Tibial nerve (tissue), 4 donors: ENCODE measurements at regions not wholly inside any gene's neighbourhood (a gene's known extent, or its start where the extent isn't known, plus 50 kb on each side); places are given as distances from the start of the nearest gene placed in this dataset.

Source experiments
- DNase-seq, 2 donors: peaks; one replicate each; pipeline ENCODE4 v3.0.0-alpha.2; 2019; ENCODE audit warnings: low spot score in 2 of 2
- H3K27ac ChIP-seq, 4 donors: fragments of 200-600 bp; sonication (generic) in 3 of 4; one replicate each; pipeline ENCODE4 v1.5.1; 2017 to 2019; ENCODE audit warnings: mild to moderate bottlenecking in 1 of 4
- H3K27me3 ChIP-seq, 2 donors: fragments of 200-600 bp; sonication (generic) in 1 of 2; one replicate each; pipeline versions ENCODE4 v1.5.1 to v1.6.0; 2017 to 2019
- H3K36me3 ChIP-seq, 3 donors: fragments of 200-600 bp; sonication (generic); one replicate each; pipeline ENCODE4 v1.5.1; 2018 to 2019
- H3K4me1 ChIP-seq, 4 donors: fragments of 200-600 bp; sonication (generic) in 3 of 4; one replicate each; pipeline ENCODE4 v1.5.1; 2017 to 2019
- H3K4me3 ChIP-seq, 4 donors: fragments of 200-600 bp; sonication (generic) in 3 of 4; one replicate each; pipeline ENCODE4 v1.5.1; 2017 to 2019; ENCODE audit warnings: mild to moderate bottlenecking in 1 of 4, moderate library complexity in 1 of 4
- H3K9me3 ChIP-seq, 4 donors: fragments of 200-600 bp; sonication (generic) in 3 of 4; one replicate each; pipeline ENCODE4 v1.5.1; 2017 to 2019
- EP300 ChIP-seq, 2 donors: sonication (generic); formaldehyde crosslinking; IDR thresholded peaks; one replicate each; pipeline ENCODE4 v1.6.1; 2017; ENCODE audit warnings: antibody characterized with exemption in 2 of 2, mild to moderate bottlenecking in 1 of 2
- POLR2A ChIP-seq, 2 donors: fragments of 450-650 bp; IDR thresholded peaks; one replicate each; pipeline ENCODE4 v1.6.1; 2017; ENCODE audit warnings: antibody characterized with exemption in 2 of 2, mild to moderate bottlenecking in 2 of 2, moderate library complexity in 2 of 2
- WGBS, 2 donors: methylation state at CpG; one replicate each; pipeline ENCODE4 v1.1.5; 2018; 5-methylcytosine and 5-hydroxymethylcytosine counted together
- TF ChIP-seq, protein P1 (sequence below), 5 experiments: fragments of 200-600 bp in 3 of 5; fragments of 450-650 bp in 2 of 5; sonication (generic) in 3 of 5; IDR thresholded peaks; one replicate each; pipeline ENCODE4 v1.5.1; 2016 to 2019; ENCODE audit warnings: antibody characterized with exemption in 5 of 5, mild to moderate bottlenecking in 3 of 5, moderate library complexity in 2 of 5

- no peak overlapping the region for H3K4me3 ChIP-seq
- WGBS, 2 donors, result 88 to 95% methylated on average over 2 of the region's 2 CpGs
- TF ChIP-seq EP300 (IDR thresholded peaks at IDR 0.05), result no peak
- no peak for TF ChIP-seq POLR2A (IDR thresholded peaks at IDR 0.05)
- TF ChIP-seq, protein P1, sequence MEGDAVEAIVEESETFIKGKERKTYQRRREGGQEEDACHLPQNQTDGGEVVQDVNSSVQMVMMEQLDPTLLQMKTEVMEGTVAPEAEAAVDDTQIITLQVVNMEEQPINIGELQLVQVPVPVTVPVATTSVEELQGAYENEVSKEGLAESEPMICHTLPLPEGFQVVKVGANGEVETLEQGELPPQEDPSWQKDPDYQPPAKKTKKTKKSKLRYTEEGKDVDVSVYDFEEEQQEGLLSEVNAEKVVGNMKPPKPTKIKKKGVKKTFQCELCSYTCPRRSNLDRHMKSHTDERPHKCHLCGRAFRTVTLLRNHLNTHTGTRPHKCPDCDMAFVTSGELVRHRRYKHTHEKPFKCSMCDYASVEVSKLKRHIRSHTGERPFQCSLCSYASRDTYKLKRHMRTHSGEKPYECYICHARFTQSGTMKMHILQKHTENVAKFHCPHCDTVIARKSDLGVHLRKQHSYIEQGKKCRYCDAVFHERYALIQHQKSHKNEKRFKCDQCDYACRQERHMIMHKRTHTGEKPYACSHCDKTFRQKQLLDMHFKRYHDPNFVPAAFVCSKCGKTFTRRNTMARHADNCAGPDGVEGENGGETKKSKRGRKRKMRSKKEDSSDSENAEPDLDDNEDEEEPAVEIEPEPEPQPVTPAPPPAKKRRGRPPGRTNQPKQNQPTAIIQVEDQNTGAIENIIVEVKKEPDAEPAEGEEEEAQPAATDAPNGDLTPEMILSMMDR (IDR thresholded peaks at IDR 0.05), result no peak
- no peak for DNase-seq
- no peaks in the 10 kb centered on the region for H3K27me3 ChIP-seq
- H3K27ac ChIP-seq, result no peak overlapping the region
- H3K9me3 ChIP-seq, result no peaks in the 10 kb centered on the region
- H3K36me3 ChIP-seq, result no peaks in the 10 kb centered on the region
- H3K4me1 ChIP-seq, result no peaks in the 10 kb centered on the region
Measured at GRCh38 chr12:13716119-13716518, 265.3 kb downstream of the GRIN2B start.

- DNase-seq, result no peak
- TF ChIP-seq EP300 (IDR thresholded peaks at IDR 0.05), result no peak
- TF ChIP-seq, protein P1 (IDR thresholded peaks at IDR 0.05), result no peak
- TF ChIP-seq POLR2A (IDR thresholded peaks at IDR 0.05), result no peak
- Histone ChIP-seq H3K4me3 (no peak overlapping the region), H3K27ac (peak overlapping the region in 2 of 4 donors; percentile 12 to 42), H3K9me3 (no peaks in the 10 kb centered on the region), H3K36me3 (no peaks in the 10 kb centered on the region), H3K4me1 (no peaks in the 10 kb centered on the region), H3K27me3 (no peaks in the 10 kb centered on the region)
- 25 to 30% methylated on average over 4 of the region's 4 CpGs for WGBS, 2 donors
Measured at GRCh38 chr12:13713556-13714410, 267.6 kb downstream of the GRIN2B start.

- no peaks in the 10 kb centered on the region for H3K36me3 ChIP-seq
- no peaks in the 10 kb centered on the region for H3K4me1 ChIP-seq
- H3K4me3 ChIP-seq, result no peak overlapping the region
- no peaks in the 10 kb centered on the region for H3K27me3 ChIP-seq
- DNase-seq, result no peak
- TF ChIP-seq EP300 (IDR thresholded peaks at IDR 0.05), result no peak
- no peak for TF ChIP-seq POLR2A (IDR thresholded peaks at IDR 0.05)
- TF ChIP-seq, protein P1 (IDR thresholded peaks at IDR 0.05), result no peak
- no peaks in the 10 kb centered on the region for H3K9me3 ChIP-seq
- no peak overlapping the region for H3K27ac ChIP-seq
- WGBS, 2 donors, result 89 to 92% methylated on average over 1 of the region's 1 CpG
Measured at GRCh38 chr12:13707829-13708228, 273.6 kb downstream of the GRIN2B start.

DNA sequence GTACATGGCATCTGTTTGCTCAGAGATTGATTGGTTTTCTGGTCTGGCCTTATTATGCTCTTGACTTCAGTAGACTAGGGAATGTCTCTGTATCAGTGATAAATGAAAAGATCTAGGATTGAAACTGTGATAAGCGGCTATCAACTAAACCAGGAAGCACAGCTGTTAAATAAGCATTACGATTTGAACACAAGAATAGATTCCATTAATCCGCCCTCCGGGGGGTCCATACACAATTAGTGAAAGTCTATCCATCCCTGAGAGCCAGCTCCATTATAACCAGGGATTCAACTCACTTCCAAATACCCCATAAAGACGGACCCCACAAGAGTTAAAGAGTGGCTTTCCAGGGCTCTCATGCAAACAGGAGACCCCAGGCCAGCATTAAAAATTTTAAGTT lies 279.0 kb downstream of the GRIN2B start:
- 25 to 44% methylated on average over 5 of the region's 5 CpGs for WGBS, 2 donors
- no peak for DNase-seq
- TF ChIP-seq EP300 (IDR thresholded peaks at IDR 0.05) (no peak), POLR2A (IDR thresholded peaks at IDR 0.05) (no peak)
- TF ChIP-seq, protein P1 (IDR thresholded peaks at IDR 0.05), result no peak
- no peaks in the 10 kb centered on the region for H3K36me3 ChIP-seq
- no peaks in the 10 kb centered on the region for H3K27me3 ChIP-seq
- H3K4me1 ChIP-seq, result no peaks in the 10 kb centered on the region
- no peak overlapping the region for H3K4me3 ChIP-seq
- H3K27ac ChIP-seq, result no peak overlapping the region
- no peaks in the 10 kb centered on the region for H3K9me3 ChIP-seq

DNA sequence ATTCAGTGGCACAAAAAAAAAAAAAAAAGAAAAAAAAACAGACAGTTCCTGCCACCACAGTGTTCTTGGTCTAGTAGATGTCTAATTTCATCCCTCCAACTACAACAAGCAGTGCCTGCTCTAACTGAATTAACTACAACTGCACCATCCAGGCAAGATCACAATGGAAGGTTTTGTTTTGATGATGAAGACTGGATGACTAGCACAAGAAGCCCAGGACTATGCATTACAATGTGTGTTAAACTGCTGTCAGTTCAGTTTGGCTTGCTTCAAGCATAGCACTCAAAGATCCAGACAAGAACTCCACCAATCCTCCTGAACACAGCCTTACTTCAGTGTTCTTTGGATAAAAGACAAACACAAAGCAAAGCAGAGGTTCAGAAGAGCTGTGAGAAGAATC lies 279.9 kb downstream of the GRIN2B start:
- Histone ChIP-seq H3K9me3 (no peaks in the 10 kb centered on the region), H3K36me3 (no peaks in the 10 kb centered on the region), H3K27me3 (no peaks in the 10 kb centered on the region), H3K4me1 (no peaks in the 10 kb centered on the region), H3K27ac (no peak overlapping the region), H3K4me3 (no peak overlapping the region)
- DNase-seq, result no peak
- no peak for TF ChIP-seq EP300 (IDR thresholded peaks at IDR 0.05)
- no peak for TF ChIP-seq POLR2A (IDR thresholded peaks at IDR 0.05)
- TF ChIP-seq, protein P1 (IDR thresholded peaks at IDR 0.05), result no peak
